Cerebellar cortex (tissue), 1 donor: ENCODE measurements at regions not wholly inside any gene's neighbourhood (a gene's known extent, or its start where the extent isn't known, plus 50 kb on each side); places are given as distances from the start of the nearest gene placed in this dataset.
"Not testable (repeated sequence)": the region's sequence is repeated elsewhere in the genome, so short reads cannot be mapped to it uniquely, and the experiment has no call there.

Source experiments
- DNase-seq: peaks from one replicate; pipeline ENCODE4 v3.0.0-alpha.2; 2015; ENCODE audit warnings: low spot score

DNA sequence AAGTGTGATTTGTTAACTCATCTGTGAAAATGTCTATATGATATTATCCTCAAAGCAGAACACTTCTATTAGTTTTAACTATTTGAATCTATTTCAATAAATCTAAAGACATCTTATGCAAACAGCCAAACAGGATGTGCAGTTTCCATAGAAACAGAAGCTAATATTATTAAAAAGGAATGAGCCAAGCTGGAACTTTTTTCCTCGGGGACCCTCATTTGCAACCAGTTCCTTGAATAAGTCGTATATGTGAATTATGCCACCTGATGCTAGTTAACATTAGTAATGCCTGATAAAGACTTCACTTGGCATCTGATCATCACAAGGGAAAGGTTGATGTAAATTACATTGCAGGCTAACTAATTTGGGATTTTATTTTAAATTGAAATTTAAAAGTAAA lies 216.9 kb upstream of the SMLR1 start:
- DNase-seq, result no peak

DNA sequence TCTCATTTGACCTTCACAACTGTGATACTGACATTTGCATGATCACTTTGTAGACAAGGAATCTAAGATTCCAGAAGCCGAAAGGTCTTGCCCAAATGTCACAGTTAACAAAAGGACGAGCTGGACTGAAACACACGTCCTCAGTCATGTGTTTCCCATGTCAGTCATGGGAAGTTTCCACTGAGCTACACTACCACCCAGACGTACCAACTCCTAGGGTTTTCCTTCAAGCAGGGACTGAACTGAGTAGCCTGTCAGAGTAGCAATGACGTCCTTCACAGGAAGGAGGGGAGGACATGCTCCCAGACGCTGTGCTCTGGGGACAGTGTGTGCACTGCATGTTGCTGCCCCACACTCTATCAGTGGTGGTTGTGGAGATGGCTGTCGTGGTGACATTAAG lies 215.8 kb upstream of the SMLR1 start:
- no peak for DNase-seq

DNA sequence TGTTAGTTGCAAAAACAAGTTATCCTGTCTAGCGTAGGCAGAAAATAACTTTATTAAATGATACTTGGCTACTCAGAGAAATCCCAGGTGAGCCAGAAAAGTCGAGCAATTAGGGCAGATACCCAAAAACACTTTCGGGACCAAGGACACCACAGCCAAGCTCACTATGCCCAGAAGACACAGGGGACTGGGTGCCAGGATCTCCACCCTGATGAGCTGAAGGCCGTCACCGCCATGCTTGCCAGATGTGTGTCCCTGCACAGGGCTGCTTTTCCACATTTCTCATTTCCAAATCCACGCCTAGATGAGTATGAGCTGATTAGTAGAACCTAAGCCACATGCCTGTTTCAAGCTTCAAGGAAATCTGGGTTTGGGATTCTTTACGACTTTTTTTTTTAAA lies 214.0 kb upstream of the SMLR1 start:
- no peak for DNase-seq

DNA sequence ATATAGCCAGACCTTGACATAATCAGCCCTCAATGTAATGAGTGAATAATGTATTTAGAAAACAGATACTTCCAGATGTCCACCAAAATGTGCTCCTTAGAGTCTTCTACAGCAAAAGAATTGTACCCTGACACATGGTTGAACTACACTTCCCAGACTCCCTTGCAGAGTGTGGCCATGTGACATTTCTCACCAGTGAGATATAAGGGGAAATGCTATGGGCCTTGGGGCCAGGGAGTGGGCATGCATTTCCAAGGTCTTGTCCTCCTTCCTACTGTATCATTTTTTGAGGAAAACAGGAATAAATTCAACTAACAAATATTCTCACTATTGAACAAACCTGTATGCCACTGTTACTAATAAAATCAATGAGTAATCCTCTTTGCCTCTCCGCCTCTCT lies 211.4 kb upstream of the SMLR1 start:
- DNase-seq, result no peak

DNA sequence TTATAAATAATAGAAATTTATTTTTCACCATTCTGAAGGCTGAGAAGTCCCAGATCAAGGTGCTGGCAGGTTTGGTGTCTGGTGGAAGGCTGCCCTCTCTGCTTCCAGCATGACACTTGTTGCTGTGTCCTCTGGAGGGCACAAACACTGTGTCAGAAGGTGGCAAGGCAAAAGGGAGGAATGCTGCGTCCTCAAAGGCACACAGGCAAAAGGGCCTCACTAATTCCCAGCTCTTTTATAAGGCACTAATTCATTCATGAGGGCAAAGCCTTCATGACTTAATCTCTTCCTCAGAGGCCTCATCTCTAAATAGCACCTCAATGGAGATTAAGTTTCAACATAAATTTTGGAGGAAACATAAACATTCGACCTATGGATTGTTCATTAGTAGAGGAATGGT lies 209.5 kb upstream of the SMLR1 start:
- DNase-seq, result no peak

DNA sequence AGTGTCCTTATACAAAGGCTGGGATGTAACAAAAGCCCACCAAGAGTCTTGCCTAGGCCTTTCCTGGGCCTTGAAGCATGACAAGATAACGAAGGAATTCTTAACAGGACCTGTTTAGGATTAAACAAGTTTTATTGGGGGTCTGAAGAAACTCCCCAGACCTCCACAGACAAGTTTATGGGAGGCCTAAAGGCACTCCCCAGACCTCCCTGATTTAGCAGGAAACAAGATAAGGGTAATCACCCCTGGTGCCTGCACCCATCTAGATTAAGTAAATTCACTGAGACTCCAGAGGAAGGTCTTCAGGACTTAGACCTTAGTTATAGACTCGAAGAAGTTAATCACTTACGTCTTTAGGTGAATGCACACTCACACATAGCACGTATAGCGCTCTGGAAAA lies 208.4 kb upstream of the SMLR1 start:
- not testable (repeated sequence) for DNase-seq

DNA sequence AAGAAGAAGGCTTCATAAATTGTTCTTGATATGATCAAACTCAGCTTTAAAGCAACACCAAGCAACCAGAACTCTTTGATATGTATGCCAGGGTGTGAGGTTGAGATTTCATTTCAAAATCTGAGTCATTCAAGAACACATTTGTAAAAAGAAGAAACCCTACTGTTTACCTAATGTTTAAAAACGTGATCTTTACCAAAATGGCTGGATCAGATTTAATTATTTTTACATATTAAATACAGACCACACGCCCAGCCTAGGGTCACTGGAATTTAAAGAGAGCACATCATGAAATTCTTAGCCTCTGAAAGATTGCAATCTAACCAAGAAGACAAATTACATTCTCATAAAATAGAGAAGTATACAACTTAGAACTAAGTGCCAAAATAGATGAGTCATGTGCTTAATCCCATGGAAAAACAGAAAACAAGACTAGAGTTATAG lies 206.8 kb upstream of the SMLR1 start:
- no peak for DNase-seq

DNA sequence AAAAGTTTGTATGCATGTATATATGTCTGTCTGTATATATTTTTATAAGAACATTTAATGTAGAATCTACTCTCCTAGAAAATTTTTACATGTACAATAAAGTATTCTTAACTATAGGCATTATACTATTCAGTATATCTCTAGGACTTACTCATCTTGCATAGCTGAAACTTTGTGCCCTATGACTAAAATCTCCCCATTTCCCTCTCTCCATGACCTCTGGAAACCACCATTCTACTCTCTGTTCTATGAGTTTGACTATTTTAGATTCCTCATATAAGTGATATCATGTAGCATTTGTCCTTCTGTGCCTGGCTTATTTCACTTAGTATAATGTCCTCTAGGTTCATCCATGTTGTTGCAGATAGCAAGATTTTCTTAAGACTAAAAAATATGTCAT lies 205.1 kb upstream of the SMLR1 start:
- no peak for DNase-seq

DNA sequence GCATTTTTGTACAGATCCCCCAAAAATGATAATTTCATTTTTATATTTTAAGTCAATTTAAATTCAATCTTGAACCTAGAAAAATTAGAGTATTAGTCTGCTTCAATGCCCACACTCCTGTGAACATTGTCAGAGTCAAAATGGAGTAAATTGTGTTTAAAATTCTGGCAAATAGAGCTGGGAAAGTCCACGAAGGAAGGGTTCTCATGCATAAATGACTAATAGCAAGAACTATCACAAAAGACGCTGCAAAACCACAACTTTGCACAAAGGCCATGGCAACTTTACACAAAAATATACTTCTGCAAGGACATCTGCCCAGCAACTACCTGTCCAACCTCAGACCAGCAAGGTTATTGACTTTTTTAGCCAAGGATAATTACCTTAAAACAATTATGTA lies 203.2 kb upstream of the SMLR1 start:
- DNase-seq, result no peak

DNA sequence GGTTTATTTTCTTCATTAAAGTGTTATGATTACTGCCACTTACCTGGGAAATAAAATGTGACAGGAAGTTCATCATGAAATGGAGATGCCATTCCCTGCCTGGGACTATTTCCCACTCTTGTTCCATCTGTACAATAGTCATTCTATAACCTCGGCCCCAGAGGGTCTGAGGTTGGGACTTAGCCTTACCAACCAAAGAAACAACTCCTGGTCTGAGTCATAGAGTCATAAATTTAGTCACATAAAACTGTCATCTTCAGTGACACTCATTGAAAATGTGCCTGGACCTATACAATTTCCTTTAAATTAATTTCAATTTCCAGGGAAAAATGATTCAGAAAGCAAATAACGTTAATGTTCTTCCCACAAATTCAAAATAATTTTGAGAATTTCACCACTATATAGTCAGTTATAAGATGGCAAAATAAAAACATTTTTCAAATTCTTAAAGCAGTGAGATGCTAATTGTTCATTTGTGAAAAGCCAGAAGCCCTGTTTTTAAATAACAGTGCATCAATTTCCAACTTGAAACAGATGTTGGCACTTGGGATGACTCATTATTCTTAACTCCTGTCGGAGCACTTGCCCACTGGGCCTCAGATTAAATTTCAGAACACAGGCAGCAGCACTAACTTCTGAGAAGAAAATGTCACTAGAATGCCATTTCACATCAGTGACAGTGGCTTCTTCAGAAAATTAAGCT lies 201.2 kb upstream of the SMLR1 start:
- no peak for DNase-seq

DNA sequence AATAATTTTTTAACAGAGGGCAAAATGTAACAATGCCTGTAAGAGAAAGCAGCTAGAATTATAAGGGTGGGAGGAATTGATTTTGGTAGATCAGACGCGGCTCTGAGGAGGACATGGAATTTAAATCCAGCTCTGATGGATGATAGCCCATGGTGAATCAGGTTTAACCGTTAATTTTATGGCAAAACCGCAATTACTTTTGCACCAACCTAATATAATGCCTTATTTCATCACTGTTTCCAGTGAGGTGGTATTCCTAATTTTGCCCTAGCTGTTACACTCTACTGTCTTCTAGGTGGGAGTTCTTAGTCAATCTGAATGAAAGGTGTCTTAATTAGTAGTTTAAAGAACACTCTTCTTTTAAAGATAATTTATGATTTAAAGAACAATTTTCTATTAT lies 198.3 kb upstream of the SMLR1 start:
- DNase-seq, result no peak

DNA sequence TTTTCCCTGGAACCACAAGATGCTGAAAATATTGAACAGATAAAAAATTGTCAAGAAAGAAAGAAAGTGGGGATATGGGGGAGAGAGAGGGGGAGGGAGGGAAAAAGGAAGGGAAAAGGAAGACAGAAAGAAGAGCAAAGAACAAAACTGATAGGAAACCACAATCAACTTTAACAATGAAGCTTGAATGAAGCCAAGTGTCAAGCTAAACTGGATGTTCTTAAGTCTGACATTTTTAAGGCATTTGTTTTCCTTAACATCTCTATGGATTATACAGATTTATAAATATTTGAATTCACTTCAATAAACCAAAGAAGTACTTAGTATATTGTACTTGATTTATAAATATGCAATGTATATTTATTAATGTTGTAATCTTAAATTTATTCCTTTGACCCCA lies 197.6 kb upstream of the SMLR1 start:
- DNase-seq, result no peak

DNA sequence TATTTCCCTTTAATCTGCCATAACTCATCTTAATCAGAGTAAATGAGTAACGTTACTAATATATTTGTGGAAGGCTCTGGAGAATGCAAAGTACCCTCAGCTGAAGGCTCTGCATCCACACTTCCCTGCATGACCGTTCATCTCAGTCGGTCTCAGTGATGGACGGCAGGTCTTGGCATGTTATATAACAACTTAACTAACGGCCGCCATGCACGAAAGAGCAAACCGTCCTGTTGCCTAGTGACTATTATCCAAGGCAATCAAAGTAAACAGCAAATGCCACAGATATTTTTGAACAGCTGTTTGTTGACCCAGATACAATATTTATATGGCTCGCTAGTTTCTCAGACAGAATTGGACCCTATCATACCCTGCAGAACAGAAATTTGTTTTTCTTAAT lies 194.9 kb upstream of the SMLR1 start:
- no peak for DNase-seq

DNA sequence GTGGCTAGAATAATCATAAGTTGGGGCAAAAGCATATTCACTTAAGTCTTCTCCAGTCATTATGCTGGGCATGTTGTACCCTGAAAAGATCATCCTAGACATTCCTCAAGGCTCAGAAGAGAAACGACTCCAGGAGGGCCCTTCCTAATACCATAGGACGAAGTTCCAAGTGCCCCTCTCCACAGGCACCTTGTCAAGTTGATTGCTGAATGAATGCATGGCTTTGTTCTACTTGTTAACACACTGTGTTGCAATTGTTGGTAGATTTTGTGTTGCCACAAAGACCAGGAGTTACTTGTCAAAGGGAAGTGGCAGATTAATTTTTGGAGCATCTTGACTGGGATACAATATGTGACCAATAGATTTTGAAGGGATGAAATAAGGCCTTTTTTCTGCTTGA lies 194.3 kb upstream of the SMLR1 start:
- no peak for DNase-seq

DNA sequence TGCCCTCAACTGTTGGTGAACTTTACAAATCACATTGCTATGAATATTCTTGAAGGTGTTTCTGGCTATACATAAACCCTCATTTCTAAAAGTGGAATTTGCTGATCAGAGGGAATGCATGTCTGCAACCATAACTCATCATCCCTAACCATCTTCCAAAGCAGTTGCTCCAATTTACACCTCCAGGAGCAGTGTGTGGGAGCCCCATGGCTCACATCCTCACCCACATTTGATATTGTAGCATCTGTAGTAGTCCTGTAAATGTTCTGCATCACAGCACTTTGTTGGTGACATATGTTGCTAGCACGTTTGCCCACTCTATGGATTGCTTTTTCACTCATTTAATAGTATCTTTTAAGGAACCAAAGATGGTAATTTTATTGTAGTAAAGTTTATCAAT lies 183.8 kb upstream of the SMLR1 start:
- DNase-seq, result no peak

DNA sequence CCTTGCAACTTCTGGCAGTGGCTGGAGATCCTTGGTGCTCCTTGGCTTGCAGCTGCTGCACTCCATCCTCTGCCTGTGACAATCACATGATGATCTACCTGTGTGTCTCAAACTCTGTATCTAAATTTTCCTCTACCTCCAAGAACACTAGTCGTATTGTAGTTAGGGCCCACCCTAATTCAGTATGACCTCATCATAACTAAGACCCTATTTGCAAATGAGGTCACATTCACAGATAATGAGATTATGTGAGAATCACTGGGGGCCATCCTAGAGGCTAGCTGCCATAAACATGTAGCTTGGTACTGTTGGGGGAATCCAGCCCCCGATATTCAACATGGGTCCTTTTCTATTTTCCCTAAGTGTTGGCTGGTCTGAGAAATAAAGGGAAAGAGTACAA lies 183.0 kb upstream of the SMLR1 start:
- DNase-seq, result no peak

DNA sequence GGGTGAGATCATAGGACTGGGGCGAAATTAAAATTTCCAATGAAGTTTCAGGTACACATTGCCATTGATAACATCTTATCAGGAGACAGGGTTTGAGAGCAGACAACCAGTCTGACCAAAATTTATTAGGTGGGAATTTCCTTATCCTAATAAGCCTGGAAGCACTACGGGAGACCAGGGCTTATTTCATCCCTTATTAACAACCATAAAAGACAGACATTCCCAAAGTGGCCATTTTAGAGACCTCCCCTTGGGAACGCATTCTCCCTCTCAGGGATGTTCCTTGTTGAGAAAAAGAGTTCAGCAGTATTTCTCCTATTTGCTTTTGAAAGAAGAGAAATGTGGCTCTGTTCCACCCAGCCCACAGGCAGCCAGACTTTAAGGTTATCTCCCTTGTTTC lies 182.4 kb upstream of the SMLR1 start:
- DNase-seq, result not testable (repeated sequence)

DNA sequence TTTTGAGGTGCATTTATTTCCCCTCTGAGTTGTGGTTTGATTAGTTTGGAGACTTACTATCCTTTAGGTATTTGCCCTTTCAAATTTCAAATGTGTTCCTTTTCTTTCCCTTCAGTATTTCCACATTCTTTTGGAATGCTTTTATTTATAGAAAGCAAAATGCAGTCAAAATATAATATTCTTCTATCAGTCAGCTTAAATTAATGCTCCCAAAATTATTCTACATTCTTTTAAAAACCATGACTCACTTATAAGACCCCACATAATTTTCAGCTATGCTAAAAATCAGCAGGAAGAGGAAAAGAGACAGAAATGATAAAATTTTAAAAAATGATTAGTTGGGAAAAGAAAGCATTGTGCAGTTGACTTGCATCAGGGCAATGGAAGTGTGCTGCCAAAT lies 180.0 kb upstream of the SMLR1 start:
- no peak for DNase-seq

DNA sequence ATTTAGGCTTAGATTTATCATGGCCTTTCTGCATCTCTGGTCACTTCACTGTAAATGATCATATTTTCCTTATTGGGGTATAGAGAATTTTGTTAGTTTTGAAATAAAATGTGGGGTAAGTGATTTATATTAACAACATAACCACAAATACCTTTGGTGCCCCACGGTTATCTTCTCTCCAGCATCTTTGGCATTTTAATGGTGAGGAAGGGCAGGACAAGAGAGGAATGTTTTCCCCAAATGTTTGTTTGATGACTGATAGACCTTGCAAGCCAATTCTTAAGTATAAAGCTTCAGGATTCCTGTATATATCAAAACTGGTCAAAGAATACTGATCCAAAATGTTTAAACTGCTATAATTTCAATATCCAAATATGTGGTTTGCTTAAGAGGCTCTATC lies 171.6 kb upstream of the SMLR1 start:
- no peak for DNase-seq

DNA sequence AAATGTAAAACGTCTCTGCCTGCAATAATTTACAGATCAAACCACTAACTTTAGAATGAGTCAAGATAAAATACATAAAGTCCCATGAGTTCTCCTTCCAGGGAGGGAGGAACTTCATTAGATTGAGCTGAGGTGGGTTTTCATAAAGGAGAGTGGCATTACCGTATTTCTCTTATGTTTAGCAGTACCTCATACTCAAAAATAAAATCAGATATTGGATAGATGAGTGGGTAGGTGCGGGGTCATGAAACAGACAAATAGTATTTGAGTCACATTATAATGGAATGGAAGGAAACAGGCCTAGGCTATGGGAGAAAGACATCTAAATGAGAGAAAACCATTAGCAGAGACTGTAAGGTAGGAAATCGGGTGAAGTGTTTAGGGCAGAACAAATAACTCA lies 166.1 kb upstream of the SMLR1 start:
- DNase-seq, result no peak

DNA sequence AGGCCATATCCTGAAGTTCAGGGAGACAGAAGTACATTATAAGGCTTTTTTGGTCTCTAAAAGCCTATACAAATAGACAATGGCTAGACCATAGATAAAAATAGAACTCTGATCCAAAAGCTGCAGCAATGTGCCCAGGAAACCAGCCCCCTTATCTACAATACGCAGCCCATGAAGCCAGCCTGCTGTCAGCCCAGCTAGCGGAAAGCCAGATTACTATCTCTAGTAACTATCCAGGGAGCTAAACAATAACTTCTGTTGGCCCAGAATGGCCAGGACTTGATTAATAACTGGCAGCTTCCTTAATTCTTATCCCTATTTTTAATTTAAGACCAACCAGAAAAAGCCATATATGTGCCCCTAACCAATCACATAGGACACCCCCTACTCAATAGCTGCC lies 160.4 kb upstream of the SMLR1 start:
- DNase-seq, result no peak

DNA sequence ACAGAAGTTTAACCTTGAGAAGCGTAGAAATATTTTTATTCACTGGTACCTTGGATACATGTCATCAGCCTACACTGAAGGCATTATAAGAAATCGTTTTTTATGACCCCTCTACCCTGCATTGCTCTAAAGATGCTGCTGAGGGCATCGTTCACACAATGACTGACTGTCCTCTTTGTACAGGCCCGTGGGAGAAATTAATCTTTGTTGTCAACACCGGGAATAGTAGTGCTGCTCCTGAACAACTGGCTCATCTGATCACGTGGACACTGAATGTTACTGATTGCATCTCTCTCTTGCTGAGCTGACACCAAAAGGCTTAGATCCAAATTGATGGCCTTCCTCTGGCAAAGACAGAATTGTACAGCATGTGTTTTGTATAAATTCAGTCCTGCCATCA lies 157.1 kb upstream of the SMLR1 start:
- no peak for DNase-seq

DNA sequence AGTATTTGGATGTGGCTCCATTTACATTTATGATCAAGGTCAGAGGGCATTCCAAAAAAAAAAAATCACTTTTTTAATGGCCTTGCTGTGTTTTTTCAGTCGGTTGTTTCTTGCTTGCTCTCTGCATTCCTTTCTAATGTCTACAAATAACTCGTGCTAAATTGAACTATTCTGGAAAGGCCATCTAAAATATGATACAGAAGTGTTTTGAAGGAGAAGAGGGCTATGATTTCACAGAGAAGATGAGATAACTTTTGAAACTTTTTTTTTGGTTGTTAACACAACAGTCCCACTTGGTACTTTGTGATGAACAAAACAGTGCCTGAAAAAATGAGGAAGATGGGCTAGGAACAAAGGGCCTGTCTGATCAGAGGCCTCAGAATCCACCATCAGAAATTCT lies 156.1 kb upstream of the SMLR1 start:
- no peak for DNase-seq

DNA sequence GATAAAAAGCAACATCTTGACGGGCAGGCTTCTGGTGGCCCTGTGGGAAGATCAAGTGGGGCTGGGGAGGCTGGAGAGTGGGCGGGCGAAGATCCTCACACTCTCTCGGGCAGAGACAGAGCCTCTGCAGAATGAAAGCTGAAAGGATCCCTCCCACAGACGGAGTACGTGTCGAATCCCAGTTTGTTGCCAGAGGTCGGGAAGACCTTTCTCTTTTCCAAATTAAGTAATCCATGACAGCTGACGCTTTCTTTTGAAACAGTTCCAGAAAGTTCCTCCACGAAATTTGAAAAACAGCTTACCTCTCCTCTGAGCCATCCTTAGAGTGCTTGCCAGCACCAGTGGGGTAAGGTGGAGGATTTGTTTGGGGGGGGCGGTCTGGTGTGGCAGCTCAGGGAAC lies 155.6 kb upstream of the SMLR1 start:
- no peak for DNase-seq

DNA sequence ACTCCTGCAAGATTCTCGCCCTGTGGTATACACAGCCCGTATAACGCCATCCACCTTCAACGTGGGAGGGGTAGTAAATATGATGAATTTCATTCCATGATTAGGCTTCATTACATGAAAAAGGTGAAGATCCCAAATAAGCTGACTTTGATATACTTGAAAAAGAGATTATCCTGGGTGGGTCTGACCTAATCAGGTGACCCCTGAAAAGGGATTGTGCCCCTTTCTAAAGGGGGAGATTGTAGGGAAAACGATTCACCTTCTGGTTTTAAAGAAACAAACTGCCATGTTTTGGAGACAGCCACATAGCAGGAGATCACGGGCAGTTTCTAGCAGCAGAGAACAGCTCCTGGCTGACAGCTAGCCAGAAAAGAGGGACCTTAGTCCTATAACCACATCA lies 155.1 kb upstream of the SMLR1 start:
- DNase-seq, result no peak
